ENCODE measurements at regions not wholly inside any gene's neighbourhood (a gene's known extent, or its start where the extent isn't known, plus 50 kb on each side); places are given as distances from the start of the nearest gene placed in this dataset.

GRCh38 chr2:59077026-59077725 is 836.1 kb upstream of the FANCL start:
- ATAC-seq (no peak), DNase-seq (no peak)

GRCh38 chr2:59076079-59076619 is 835.0 kb upstream of the FANCL start:
- no peak for ATAC-seq
- no peak for DNase-seq

GRCh38 chr2:59074071-59074470 is 832.9 kb upstream of the FANCL start:
- no peak for DNase-seq
- ATAC-seq: no peak

- ATAC-seq (no peak), DNase-seq (no peak)
Observed at GRCh38 chr2:59073286-59073685, 832.2 kb upstream of the FANCL start.

GRCh38 chr2:59068255-59068654 is 827.1 kb upstream of the FANCL start:
- no peak for ATAC-seq
- no peak for DNase-seq

GRCh38 chr2:59066787-59067399 is 825.8 kb upstream of the FANCL start:
- no peak for ATAC-seq
- no peak for DNase-seq

- no peak for ATAC-seq
- no peak for DNase-seq
Observed at GRCh38 chr2:59047373-59047995, 806.4 kb upstream of the FANCL start.

GRCh38 chr2:59046401-59047372 is 805.6 kb upstream of the FANCL start:
- ATAC-seq (no peak), DNase-seq (no peak)

- DNase-seq: no peak
- no peak for ATAC-seq
Observed at GRCh38 chr2:59044736-59045135, 803.6 kb upstream of the FANCL start.

GRCh38 chr2:59041139-59041538 is 800.0 kb upstream of the FANCL start:
- ATAC-seq (no peak), DNase-seq (no peak)

- ATAC-seq (no peak), DNase-seq (no peak)
Observed at GRCh38 chr2:59034837-59035236, 793.7 kb upstream of the FANCL start.

- DNase-seq (no peak), ATAC-seq (no peak)
Observed at GRCh38 chr2:59034106-59034505, 793.0 kb upstream of the FANCL start.

- ATAC-seq (no peak), DNase-seq (no peak)
Observed at GRCh38 chr2:59033661-59034060, 792.5 kb upstream of the FANCL start.

- no peak for ATAC-seq
- DNase-seq: no peak
Observed at GRCh38 chr2:59032499-59032898, 791.4 kb upstream of the FANCL start.

GRCh38 chr2:59029058-59029457 is 787.9 kb upstream of the FANCL start:
- ATAC-seq: no peak
- DNase-seq: no peak

- ATAC-seq: no peak
Observed at GRCh38 chr2:59027320-59027719, 786.2 kb upstream of the FANCL start.

GRCh38 chr2:59025157-59025757 is 784.1 kb upstream of the FANCL start:
- DNase-seq: peak; percentile 53
- no peak for ATAC-seq

More at GRCh38 chr2:59027320-59027719, 786.2 kb upstream of the FANCL start:
- no peak for DNase-seq

GRCh38 chr2:59021786-59022185 is 780.7 kb upstream of the FANCL start:
- ATAC-seq (no peak), DNase-seq (no peak)

- no peak for ATAC-seq
- no peak for DNase-seq
Observed at GRCh38 chr2:59019566-59020159, 778.5 kb upstream of the FANCL start.

GRCh38 chr2:59018737-59019136 is 777.6 kb upstream of the FANCL start:
- DNase-seq (no peak), ATAC-seq (no peak)

GRCh38 chr2:59015027-59015426 is 773.9 kb upstream of the FANCL start:
- ATAC-seq (no peak), DNase-seq (no peak)

All from stimulated activated naive CD8-positive, alpha-beta T cell treated with anti-CD3 and anti-CD28 coated beads, Interleukin-15, Interleukin-2, amounts not matched to agents 100 U/mL and 50 U/mL, for 24 hours (primary cell).